ENCODE measurements at regions not wholly inside any gene's neighbourhood (a gene's known extent, or its start where the extent isn't known, plus 50 kb on each side); places are given as distances from the start of the nearest gene placed in this dataset.

DNA sequence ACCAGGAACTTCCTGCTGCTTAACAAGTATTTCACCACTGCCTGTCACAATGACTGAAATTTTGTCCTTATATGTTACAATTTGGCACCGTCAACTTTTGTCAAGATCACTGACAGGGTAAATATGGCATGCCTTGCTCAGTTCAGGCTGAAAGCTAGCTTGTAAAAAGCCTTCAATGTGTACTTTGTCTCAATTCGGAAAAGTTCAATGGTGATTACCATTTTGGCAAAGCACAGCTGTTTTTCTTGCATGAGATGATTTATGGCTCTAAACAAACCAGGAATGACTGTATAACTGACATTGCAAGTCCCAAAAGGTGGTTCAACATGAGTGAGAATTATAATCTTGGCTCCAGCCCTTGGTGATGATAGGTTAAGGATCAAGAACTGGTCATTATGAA is 1255.2 kb downstream of the CNTNAP5 start:
- Mint-ChIP-seq H3K36me3 (ENCODE audit: low read depth) (no peaks in the 10 kb centered on the region), H3K27ac (no peak overlapping the region), H3K4me3 (no peak overlapping the region), H3K4me1 (ENCODE audit: low read depth) (no peaks in the 10 kb centered on the region), H3K9me3 (peaks cover 7% of the 10 kb centered on the region), H3K27me3 (no peaks in the 10 kb centered on the region)
- no peak for TF ChIP-seq CTCF (IDR thresholded peaks at IDR 0.05)
- intact Hi-C loops (cut with micrococcal nuclease), result no loop called here
- no peak for DNase-seq
- no peak for ATAC-seq
- ChIA-PET POLR2A (no interaction called here), CTCF (no interaction called here)

- ChIA-PET POLR2A (no interaction called here), CTCF (no interaction called here)
- intact Hi-C loops (cut with micrococcal nuclease), result no loop called here
- DNase-seq (no peak), ATAC-seq (no peak)
- TF ChIP-seq CTCF (IDR thresholded peaks at IDR 0.05), result no peak
- peaks cover 2% of the 10 kb centered on the region for H3K9me3 Mint-ChIP-seq
- H3K27ac Mint-ChIP-seq, result no peak overlapping the region
- no peaks in the 10 kb centered on the region for H3K27me3 Mint-ChIP-seq
- H3K36me3 Mint-ChIP-seq (ENCODE audit: low read depth), result no peaks in the 10 kb centered on the region
- no peaks in the 10 kb centered on the region for H3K4me1 Mint-ChIP-seq (ENCODE audit: low read depth)
- H3K4me3 Mint-ChIP-seq, result no peak overlapping the region
Observed at GRCh38 chr2:125281242-125281641, 1256.2 kb downstream of the CNTNAP5 start.

DNA sequence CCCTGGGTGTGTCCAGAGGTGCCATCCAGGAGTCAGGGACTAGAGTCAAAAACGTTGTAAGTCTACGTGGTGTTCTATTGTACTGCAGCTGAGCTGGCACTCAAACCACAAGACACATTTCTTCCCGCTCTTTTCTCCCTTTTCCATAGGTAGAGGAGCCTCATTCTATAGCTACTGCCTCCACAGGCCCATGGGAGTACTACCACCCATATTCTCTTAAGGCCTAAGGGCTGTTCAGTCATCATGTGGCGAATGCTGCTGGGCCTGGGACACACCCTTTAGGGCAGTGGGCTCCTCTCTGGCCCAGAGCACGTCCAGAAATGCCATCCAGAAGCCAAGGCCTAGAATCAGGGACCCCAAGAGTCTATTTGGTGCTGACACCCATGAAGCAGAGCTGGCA is 1271.7 kb downstream of the CNTNAP5 start:
- Mint-ChIP-seq H3K27ac (no peak overlapping the region), H3K4me3 (no peak overlapping the region), H3K36me3 (ENCODE audit: low read depth) (no peaks in the 10 kb centered on the region), H3K4me1 (ENCODE audit: low read depth) (no peaks in the 10 kb centered on the region), H3K9me3 (peaks cover 2% of the 10 kb centered on the region), H3K27me3 (no peaks in the 10 kb centered on the region)
- CTCF ChIA-PET, result no interaction called here
- TF ChIP-seq CTCF (IDR thresholded peaks at IDR 0.05), result no peak
- POLR2A ChIA-PET, result no interaction called here
- DNase-seq (no peak), ATAC-seq (no peak)
- intact Hi-C loops (cut with micrococcal nuclease), result no loop called here

- Mint-ChIP-seq H3K36me3 (ENCODE audit: low read depth) (no peaks in the 10 kb centered on the region), H3K27me3 (no peaks in the 10 kb centered on the region), H3K4me3 (no peak overlapping the region), H3K9me3 (no peaks in the 10 kb centered on the region), H3K27ac (no peak overlapping the region), H3K4me1 (ENCODE audit: low read depth) (no peaks in the 10 kb centered on the region)
- intact Hi-C loops (cut with micrococcal nuclease), result no loop called here
- DNase-seq (no peak), ATAC-seq (no peak)
- CTCF ChIA-PET, result no interaction called here
- no peak for TF ChIP-seq CTCF (IDR thresholded peaks at IDR 0.05)
- POLR2A ChIA-PET, result no interaction called here
Observed at GRCh38 chr2:125310657-125311364, 1285.7 kb downstream of the CNTNAP5 start.

DNA sequence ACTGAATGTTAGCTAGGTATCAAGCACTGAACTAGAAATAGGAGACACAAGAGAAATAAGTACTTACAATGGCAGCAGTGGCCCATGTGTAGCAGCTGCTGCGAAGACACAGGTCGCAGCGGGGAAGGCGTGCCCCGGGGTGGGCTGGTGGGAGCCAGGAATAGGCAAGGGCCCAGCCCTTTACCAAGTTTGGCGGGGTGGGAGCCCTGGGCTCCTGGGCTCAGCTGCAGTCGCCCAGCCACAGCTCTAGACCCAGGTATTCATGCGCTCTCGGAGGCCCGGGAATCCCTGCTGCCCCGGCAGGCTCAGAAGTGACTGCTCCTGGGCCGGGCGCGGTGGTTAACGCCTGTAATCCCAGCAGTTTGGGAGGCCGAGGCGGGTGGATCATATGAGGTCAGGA is 1287.3 kb downstream of the CNTNAP5 start:
- ATAC-seq (no peak), DNase-seq (no peak)
- Mint-ChIP-seq H3K36me3 (ENCODE audit: low read depth) (no peaks in the 10 kb centered on the region), H3K27ac (no peak overlapping the region), H3K27me3 (no peaks in the 10 kb centered on the region), H3K9me3 (no peaks in the 10 kb centered on the region), H3K4me3 (no peak overlapping the region), H3K4me1 (ENCODE audit: low read depth) (no peaks in the 10 kb centered on the region)
- ChIA-PET POLR2A (no interaction called here), CTCF (no interaction called here)
- no peak for TF ChIP-seq CTCF (IDR thresholded peaks at IDR 0.05)
- intact Hi-C loops (cut with micrococcal nuclease), result no loop called here

All from activated CD8-positive, alpha-beta T cell treated with anti-CD3 and anti-CD28 coated beads for 36 hours (primary cell).